Activated CD4-positive, CD25-positive, alpha-beta regulatory T cell (primary cell): ENCODE measurements at regions not wholly inside any gene's neighbourhood (a gene's known extent, or its start where the extent isn't known, plus 50 kb on each side); places are given as distances from the start of the nearest gene placed in this dataset.
A peak's percentile ranks its signal among the peaks of the same experiment; 100 is the strongest.

Source experiments
- DNase-seq, 4 experiments: peaks; one replicate each; lab custom pipeline; 2025; lab: John Stamatoyannopoulos, UW

DNA sequence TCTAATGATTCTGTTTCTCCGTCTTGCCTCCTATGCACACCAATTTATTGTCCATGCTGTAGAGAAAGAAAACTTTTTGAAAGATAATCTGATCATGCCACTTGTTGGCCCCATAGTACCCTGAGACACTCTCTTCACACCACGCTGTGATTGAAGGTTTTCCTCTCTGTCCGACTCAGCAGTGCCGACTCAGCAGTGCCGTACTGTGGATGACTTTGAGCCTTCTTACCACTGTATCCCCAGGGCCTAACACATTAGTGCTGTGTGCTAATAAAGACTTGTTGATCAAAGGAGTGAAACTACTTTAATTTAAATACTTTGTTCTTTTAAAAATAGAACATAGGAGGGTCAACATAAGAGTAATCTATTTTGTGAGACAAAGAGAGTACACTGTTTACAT is 429.6 kb downstream of the KLF12 start:
- DNase-seq, result no peak

DNA sequence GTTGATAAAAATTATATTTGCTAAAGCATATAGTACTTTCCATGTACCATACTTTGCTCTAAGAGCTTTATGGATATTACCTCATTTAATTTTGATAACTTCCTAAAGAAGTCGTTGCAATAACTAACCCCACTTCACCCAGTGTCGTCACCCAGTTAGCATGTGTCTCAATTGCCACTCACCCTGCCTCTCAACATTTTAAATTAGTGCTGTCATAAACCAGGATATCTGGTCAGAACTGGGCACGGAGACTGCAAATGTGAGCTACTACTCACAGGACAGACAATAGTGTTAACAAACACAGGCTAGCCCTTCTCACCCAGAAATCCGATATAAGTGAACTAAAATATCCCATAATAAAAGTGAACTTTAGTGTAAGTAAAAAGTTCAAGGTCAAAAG is 430.6 kb downstream of the KLF12 start:
- no peak for DNase-seq

DNA sequence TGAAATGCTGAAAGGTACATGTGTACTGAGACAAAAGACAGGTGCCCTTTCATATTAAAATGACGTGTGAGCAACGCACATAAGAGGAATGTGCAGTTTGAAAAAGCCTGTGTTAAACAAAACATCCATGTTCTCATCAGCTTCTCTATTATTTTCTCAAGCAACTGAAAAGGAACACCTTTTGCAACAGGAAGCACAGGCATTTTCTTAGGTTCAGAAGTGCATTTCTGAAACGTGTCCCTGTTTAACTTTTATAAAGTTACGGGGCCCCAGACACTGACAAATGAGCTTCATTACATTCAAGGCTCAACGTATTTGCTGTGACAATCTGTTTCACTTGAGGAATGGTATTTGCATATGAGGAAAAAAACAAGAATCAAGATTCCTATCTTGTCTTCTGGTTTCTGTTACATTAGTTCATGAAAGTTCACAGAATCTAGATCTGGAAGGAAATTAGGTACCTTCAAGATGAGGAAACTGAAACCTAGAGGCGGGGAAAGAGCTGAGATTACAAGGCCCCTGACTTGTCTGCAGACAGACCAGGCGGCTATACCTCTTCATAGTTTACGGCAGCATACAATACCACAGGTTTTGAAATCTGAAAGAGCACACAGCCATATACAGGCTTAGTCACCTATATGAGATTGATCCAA is 431.7 kb downstream of the KLF12 start:
- DNase-seq, result peak in 2 of 4 experiments; percentile 2 to 3

DNA sequence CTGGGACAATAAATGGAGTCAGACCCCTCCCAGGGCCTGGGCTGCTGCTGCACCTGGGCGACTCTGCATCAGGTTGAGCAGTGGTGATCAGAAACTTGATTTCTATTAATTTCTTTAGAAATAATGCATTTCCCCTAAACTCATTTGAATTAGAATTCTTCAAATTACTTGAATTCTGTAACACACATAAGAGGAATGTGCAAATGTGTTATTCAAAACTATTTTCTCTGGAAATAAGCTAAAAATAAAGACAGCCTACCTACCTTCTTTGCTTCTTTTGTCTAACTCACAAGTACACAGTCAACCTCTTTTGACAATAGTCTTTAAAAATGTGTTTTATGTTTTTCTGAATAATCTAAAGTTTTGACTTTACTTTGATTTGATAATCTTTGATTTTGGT is 433.0 kb downstream of the KLF12 start:
- DNase-seq, result no peak

DNA sequence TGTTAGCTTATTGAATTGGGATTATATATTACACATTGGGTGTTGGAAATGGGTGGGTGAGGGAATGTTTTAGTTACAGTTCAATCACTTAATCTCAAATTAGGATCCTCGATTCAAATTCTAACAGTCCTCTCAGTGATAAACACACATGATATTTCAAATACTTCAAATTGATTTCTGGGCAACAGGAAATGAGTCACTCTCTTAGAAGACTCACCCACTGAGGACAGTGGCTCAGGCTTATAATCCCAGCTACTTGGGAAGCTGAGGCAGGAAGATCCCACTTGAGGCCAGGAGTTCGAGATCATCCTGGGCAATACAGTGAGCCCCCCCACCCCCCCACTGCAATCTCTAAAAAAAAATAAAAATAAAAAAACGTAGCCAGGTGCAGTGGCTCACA is 435.3 kb downstream of the KLF12 start:
- DNase-seq, result no peak

DNA sequence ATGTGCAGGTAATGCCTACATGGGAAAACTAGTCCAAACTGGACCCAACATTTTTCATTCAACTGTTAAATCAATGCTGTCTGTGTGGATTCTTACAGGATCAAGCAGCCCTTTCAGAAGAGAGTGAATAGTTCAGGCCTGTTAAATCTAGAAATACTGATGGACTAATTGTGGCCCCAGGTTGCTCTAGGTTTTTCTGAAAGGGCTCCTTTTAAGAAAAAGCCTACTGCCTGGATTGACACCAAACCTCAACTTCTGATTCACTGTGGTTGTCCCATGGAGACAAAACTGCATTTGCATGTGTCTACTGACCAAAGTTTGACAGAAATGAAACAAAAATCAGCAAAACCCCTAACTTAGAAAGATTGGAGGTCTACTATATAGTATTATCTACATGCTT is 437.0 kb downstream of the KLF12 start:
- DNase-seq, result no peak

DNA sequence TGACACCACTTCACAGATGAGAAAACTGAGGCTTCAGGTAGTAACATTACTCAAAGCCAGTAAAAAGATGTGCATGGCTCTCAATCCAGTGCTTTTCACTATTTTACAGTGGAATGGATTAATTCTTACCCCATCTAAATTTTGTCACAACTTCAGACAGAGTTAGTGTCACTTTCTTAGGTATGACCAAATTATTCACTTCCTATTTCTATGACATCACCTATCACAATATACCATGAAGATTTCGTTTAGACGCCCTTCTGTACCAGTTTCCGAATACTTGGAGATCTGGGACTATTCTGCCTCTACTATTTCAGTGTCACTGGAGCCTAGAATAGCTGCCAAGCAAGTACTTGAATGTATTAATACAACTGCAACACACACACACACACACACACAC is 437.5 kb downstream of the KLF12 start:
- DNase-seq, result no peak

DNA sequence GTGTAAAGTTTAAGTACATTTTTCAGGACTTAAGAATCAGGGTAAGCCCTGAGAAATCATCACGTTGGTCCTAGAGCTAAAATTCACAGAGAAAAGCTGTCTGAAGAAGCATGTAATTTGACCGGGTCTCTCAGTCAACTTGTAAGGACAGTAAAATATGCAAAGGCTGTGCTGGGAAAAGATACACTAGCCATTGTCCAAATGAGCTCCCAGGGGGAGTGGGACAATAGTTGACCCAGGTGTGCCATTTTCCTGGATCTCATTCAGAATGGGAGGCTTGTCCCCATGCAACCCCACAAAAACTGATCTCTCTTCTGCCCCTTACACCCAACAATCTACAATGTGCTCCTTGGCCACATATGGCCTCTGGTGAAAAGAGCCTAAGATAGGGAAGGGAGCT is 437.9 kb downstream of the KLF12 start:
- DNase-seq, result no peak

DNA sequence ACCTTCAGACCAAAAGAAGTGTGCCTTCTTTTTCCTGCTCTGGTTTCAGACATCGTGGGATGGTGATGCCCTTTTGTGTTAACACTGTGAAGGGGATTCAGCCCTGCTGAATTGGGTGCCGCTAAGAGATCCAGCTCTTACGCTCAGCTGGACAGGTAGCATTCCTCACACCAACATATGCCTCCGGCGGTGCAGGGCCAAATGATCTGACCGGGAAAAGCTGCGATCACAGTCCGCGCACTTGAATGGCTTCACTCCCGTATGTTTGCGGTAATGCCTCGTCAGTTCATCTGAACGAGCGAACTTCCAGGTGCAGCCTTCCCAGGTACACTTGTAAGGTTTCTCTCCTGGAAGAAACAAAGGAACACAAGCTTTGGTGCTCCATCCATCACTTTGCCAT is 438.9 kb downstream of the KLF12 start:
- DNase-seq, result no peak

DNA sequence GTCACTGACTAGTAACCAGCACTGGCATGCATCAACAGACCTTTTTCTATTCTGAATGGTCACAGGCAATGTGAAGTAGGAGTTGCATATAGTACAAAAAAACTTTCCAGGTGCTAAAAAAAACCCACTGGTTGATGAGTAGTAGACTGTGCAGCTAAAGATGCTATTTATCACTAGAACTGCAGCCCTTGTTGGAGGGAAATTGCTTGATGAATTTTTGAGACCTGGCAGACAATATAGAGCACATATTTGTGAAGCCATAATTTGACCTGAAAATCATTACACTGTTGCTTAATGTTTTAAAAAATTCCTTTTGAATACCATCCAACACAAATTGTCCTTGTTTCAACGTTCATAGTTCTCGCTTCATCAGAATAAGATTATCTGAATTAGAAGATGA is 441.0 kb downstream of the KLF12 start:
- no peak for DNase-seq

DNA sequence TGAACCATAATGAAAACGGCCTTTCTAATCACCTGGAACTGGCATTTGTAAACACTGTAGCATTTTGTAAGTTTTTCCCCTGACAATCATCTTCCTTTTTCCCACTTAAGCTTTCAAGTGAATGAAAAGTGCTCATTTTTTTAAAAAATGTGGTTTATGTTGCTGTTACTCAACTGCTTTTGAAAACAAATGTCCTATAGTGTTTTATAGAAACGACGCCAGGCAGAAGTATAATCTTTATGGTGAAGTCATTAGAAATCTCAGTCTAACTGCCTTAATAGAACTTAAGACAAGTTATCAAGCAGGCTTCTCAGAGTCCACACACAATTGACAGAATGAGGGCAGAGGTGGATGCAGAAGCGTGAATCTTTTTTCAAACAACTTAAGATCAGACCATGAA is 442.3 kb downstream of the KLF12 start:
- DNase-seq, result no peak

DNA sequence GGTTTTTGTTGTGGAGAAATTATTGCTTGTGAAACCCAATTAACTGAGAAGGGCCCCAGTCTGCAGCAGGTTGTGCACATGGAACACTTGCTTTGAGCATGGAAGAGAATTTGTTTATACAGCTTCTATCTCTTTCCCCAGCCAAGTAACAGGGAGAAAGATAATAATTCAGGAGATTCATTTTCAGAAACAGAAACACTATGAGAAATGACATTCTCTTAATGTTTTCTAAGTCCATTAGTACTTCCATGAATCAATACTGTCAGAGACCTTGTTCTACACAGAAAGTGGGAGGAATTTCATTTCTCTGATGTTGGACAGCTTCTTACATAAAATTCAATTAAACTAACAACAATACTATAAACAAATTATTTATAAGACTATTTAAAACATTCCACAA is 446.3 kb downstream of the KLF12 start:
- DNase-seq, result no peak

DNA sequence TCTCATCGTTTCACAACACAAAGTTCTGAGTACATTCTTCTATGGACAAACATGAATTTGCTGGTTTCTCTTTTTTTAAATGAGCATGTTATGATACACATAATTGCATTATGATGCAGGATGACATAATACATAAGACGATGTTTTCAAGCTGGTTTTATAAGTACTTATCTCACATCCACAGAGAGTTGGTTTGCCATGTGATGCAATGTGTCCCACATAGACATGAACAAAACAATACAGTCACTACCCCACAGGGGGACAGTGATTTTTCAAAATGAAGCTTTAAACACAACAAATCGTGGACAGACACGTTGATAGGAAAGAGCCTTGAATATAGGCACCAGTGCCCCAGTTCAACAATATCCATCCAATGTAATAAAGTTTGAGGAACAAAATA is 447.1 kb downstream of the KLF12 start:
- DNase-seq, result no peak

DNA sequence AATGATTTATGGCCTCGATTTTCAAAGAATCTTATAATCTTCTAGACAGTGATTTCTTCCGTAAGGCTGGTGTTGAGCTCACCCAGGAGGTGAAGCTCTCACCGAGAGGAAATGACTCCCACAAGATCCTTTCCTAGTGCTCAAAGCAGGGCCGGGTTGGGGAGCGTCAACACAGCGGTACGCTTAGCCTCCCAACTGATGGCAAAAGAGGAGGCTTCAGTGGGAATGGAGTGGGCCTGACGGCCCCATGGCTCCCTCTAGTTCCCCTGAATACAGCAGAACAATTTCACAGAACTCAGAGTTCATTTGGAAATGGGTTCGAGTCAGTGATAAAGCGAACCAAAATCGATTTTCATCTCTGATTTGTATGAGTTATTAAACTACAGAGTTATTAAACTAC is 449.5 kb downstream of the KLF12 start:
- DNase-seq, result no peak

DNA sequence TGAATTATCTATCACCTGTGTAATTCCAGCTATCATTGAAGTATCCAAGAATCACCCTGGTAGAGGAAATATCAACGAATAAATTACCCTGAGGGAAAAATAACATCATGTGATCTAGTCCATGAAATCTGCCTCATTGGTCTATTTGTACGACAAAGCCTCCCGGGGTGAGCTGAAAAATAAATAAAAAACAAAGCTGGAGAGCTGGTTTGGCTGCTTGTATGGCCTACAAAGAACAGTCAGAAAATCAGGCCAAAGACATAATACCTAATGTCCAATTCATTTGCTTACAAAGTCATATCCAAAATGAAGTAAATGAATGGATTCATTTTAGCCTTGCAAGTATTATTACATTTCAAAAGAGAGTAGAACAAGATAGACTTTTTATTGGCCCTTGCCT is 449.9 kb downstream of the KLF12 start:
- DNase-seq, result no peak

DNA sequence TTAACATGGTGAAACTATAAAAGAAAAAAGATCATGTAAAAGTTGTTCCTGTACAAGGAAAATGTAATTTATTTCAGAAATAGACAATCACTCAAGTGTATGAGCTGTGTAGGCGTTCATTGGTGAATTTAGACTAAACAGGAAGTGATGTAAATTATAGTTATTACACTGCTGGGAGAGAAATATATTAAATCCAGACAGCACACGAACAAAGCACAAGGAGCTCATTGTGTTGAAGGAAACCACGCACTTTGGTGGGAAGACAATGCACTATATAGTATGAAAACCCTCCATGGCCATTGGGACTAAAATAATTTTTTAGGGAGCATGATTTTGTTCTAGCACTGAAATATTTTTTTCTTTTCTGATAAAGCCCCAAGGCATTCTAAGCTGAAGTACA is 450.5 kb downstream of the KLF12 start:
- no peak for DNase-seq

DNA sequence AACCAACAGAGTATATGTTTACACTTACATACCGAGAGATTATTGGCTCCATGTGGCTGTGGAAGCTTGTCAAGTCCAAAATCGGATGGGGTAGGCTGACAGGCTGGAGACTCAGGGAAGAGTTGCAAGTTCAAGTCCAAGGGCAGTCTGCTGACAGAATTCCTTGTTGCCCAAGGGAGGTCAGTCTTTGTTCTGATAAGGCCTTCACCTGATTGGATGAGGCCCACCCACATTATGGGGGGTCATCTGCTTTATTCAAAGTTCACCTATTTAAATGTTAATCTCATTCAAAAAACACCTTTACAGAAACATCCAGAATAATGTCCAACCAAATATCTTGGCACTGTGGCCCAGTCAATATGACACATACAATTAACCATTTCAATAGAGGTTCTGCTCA is 452.4 kb downstream of the KLF12 start:
- no peak for DNase-seq

DNA sequence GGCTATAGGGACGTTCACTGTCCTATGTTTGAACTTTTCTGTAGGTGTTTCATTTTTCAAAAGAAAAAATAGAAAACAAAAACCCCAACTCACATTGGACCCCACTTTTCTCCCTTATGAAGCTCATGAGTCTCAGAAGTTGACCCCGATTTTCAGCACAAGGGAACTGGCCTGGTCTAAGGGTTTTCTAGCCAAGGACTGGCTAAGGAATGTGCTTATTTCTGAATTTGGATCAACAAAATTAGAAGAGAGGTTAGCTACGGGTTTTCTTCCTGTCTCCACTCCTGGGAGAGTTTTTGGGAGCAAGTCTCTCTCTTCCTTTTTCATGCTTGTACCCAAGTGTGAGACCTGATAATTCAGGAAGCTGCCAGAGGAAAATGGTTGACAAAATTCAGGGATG is 453.2 kb downstream of the KLF12 start:
- no peak for DNase-seq

DNA sequence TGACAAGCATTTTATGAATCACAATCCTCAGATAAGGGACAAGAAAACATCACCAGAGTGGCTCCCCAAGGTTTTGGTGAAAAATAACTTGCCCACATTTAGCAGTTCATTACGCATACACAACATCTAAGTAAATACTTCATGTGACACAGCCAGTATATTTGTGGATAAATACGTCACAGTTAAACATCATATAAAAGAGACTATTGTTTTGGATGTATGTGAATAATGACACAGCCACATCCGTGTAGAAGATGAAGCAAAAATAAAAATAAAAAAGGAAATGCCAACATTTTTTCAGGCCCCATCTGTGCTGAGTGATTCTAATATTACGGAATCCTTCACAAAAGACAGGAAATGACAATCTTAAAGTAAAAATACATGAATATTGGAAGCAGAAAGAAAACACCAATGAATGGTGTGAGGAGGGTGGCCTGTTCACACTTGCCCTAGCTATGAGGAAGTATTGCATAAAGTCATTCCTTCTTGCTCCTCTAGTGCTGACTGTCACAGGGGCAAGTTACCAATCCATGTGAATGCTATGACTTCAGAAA is 457.1 kb downstream of the KLF12 start:
- no peak for DNase-seq

DNA sequence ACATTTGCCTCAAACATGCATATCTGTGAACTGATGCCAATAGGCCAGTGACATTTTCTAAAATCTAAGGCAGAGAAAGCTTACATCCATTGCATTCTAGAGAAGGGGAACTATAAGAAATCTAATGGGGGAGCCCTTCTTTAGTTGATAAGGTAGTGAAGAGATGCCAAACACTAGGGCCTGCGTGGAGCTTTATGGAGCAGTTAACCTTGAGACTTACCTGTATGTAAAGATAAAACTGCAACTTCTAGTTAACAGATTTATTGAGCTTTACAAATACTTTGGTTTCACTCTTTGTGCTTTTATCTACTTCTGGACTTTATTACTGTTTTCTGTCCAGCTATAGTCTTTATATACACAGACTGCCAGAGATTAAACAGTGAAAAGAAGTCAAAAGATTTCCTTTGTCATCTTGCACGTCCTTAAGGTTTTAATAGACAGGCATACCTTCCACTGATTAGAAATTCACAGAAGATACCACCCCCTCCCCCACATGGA is 457.6 kb downstream of the KLF12 start:
- no peak for DNase-seq

DNA sequence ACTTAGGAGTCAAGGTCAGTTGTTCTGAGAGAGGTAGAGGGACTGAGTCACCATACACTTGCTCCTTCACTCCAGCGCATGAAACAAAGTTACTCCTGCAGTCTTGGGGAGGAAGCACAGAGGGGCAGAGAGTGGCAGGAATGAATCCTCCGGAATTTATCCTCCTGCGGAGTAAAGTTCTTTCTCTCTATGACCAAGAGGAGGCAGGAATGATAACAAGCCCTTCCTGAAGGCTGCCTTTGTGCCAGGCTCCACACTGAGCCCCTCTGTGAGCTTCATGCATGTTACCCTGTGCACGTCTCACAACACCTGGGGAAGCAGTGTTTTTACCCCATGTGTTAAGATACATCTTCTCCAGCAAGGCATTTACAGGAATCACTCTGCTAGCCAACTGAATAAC is 458.4 kb downstream of the KLF12 start:
- no peak for DNase-seq

DNA sequence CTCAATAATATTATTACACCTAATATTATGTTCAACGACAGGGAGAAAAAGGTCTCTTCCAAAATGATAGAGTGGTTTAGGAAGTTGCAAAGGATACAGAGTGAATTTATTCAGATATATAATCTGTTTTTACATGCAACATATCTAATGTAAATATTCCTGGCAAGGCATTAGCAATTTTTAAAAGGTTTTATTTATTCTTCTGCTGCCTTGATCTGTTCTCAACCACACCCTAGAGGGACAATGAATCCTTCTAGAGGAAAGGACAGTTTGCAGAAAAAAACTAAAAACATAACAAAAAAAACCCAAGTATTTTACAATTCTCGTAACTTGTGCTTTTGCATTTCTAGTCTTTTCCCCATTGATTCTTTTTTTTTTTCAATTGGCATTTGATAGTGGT is 459.6 kb downstream of the KLF12 start:
- DNase-seq, result no peak

DNA sequence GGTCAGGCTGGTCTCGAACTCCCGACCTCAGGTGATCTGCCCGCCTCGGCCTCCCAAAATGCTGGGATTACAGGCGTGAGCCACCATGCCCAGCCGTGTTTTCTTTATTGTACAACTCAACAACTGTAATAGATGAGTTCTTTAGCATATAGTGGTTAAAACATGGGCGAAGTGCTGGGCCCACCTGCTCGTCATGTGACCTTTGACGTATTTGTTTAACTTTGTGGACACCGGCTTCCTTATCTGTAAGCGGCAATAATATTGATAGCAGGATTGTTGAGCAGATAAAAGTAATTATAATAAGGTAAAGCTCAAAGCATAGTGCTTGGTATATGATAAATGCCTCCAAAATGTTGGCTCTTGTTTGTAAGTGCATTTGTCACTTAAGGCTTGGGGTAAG is 460.3 kb downstream of the KLF12 start:
- DNase-seq, result no peak

DNA sequence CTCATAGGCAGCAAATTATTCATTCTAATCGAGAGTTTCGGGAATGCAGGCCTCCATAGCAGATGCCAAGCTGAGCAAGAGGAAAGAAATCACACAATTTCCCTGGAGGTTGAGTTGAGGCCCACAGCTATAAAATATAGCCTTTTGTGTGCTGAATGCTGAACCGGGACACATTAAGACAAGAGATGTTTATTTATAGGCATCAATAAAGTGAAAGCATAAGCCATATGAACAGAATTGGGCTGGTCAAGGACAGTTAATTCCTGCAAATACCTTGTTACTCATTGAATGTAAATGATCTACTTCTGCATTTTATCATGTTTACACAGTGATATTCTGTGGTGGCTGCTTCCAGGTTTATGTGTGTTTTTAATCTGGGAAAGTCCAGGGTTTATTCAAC is 461.7 kb downstream of the KLF12 start:
- no peak for DNase-seq
